CD14-positive monocyte (primary cell): ENCODE measurements at regions not wholly inside any gene's neighbourhood (a gene's known extent, or its start where the extent isn't known, plus 50 kb on each side); places are given as distances from the start of the nearest gene placed in this dataset.

Source experiments
- DNase-seq, 3 donors: peaks; one replicate each; pipeline ENCODE4 v3.0.0-alpha.2; 2011 to 2022
- H2AFZ ChIP-seq: 2 replicates; pipeline ENCODE4 v1.6.0; 2012; ENCODE audit warnings: mild to moderate bottlenecking, low read depth, low read length, inconsistent platforms; ENCODE audit not compliant: insufficient read depth, poor library complexity, severe bottlenecking
- H3K27ac ChIP-seq, 2 donors: 1 replicate in 1 of 2; 2 replicates in 1 of 2; pipeline ENCODE4 v1.5.1; 2012 to 2013; ENCODE audit warnings: low read length in 2 of 2, control low read depth in 1 of 2, inconsistent platforms in 1 of 2, low read depth in 1 of 2, mild to moderate bottlenecking in 1 of 2
- H3K27me3 ChIP-seq, 2 donors: one replicate each; pipeline versions ENCODE4 v1.6.0 to v1.6.1; 2011 to 2013; ENCODE audit warnings: low read length in 2 of 2; ENCODE audit not compliant: control insufficient read depth in 2 of 2, insufficient read depth in 2 of 2
- H3K36me3 ChIP-seq, 2 donors: replicated peaks in 1 of 2; 1 replicate in 1 of 2; 2 replicates in 1 of 2; pipeline versions ENCODE4 v1.5.1 to v1.6.1; 2012 to 2013; ENCODE audit warnings: low read length in 2 of 2, control low read depth in 1 of 2, inconsistent platforms in 1 of 2, mild to moderate bottlenecking in 1 of 2; ENCODE audit not compliant: insufficient read depth in 2 of 2, control insufficient read depth in 1 of 2
- H3K4me1 ChIP-seq, 2 donors: 1 replicate in 1 of 2; 2 replicates in 1 of 2; pipeline versions ENCODE4 v1.5.1 to v1.6.1; 2012 to 2013; ENCODE audit warnings: low read length in 2 of 2, control low read depth in 1 of 2, inconsistent platforms in 1 of 2, mild to moderate bottlenecking in 1 of 2, moderate library complexity in 1 of 2; ENCODE audit not compliant: insufficient read depth in 2 of 2, control insufficient read depth in 1 of 2
- H3K4me2 ChIP-seq: replicated peaks from 2 replicates; pipeline ENCODE3; 2012; ENCODE audit warnings: low read length, moderate library complexity, mild to moderate bottlenecking; ENCODE audit not compliant: poor library complexity, severe bottlenecking; ENCODE audit errors: extremely low read depth
- H3K4me3 ChIP-seq, 3 experiments: fragments of 200-600 bp in 1 of 3; sonication (generic) in 1 of 3; replicated peaks in 1 of 3; 1 replicate in 2 of 3; 2 replicates in 1 of 3; pipeline ENCODE4 v1.5.1; 2011 to 2013; ENCODE audit warnings: low read length in 3 of 3, mild to moderate bottlenecking in 3 of 3, control low read depth in 2 of 3, low read depth in 2 of 3, inconsistent platforms in 1 of 3, moderate library complexity in 1 of 3
- H3K79me2 ChIP-seq: 2 replicates; pipeline ENCODE4 v1.6.0; 2012; ENCODE audit warnings: mild to moderate bottlenecking, control low read depth, inconsistent platforms, low read length, moderate library complexity; ENCODE audit not compliant: insufficient read depth
- H3K9ac ChIP-seq: 2 replicates; pipeline ENCODE4 v1.6.0; 2017; ENCODE audit warnings: low read length, mild to moderate bottlenecking; ENCODE audit not compliant: insufficient read depth, poor library complexity, severe bottlenecking
- H3K9me3 ChIP-seq, 2 donors: replicated peaks in 1 of 2; 1 replicate in 1 of 2; 2 replicates in 1 of 2; pipeline versions ENCODE4 v1.5.1 to v1.6.1; 2012 to 2013; ENCODE audit warnings: low read length in 2 of 2, control low read depth in 1 of 2; ENCODE audit not compliant: control insufficient read depth in 1 of 2, insufficient read depth in 1 of 2
- H4K20me1 ChIP-seq: 2 replicates; pipeline ENCODE4 v1.6.0; 2012; ENCODE audit warnings: mild to moderate bottlenecking, low read length, control low read depth, moderate library complexity; ENCODE audit not compliant: insufficient read depth
- H3K27ac Mint-ChIP-seq, 7 donors: one replicate each; pipeline ENCODE4 v1.8.0; 2020; ENCODE audit warnings: mild to moderate bottlenecking in 7 of 7, mixed read lengths in 7 of 7, moderate library complexity in 6 of 7, inconsistent platforms in 2 of 7
- H3K27me3 Mint-ChIP-seq, 3 donors: one replicate each; pipeline ENCODE4 v1.8.0; 2021 to 2022; ENCODE audit warnings: low read depth in 3 of 3, mild to moderate bottlenecking in 3 of 3, mixed read lengths in 3 of 3, moderate library complexity in 3 of 3, inconsistent platforms in 1 of 3
- H3K36me3 Mint-ChIP-seq, 2 donors: one replicate each; pipeline ENCODE4 v1.8.0; 2020; ENCODE audit warnings: mixed read lengths in 2 of 2, inconsistent platforms in 1 of 2, mild to moderate bottlenecking in 1 of 2
- H3K4me1 Mint-ChIP-seq: one replicate; pipeline ENCODE4 v1.8.0; 2020; ENCODE audit warnings: mild to moderate bottlenecking, mixed read lengths
- H3K4me3 Mint-ChIP-seq, 2 donors: one replicate each; pipeline ENCODE4 v1.8.0; 2020; ENCODE audit warnings: mild to moderate bottlenecking in 2 of 2, mixed read lengths in 2 of 2, moderate library complexity in 1 of 2
- H3K9me3 Mint-ChIP-seq, 7 donors: one replicate each; pipeline ENCODE4 v1.8.0; 2020 to 2022; ENCODE audit warnings: mixed read lengths in 7 of 7, mild to moderate bottlenecking in 6 of 7, moderate library complexity in 6 of 7, inconsistent platforms in 2 of 7
- WGBS: methylation state at CpG from one replicate; pipeline ENCODE4 v1.1.5; 2013; ENCODE audit warnings: missing lambda C conversion rate; ENCODE audit not compliant: insufficient coverage; 5-methylcytosine and 5-hydroxymethylcytosine counted together
- intact Hi-C, 2 donors: fragments of 100-400 bp; cut with micrococcal nuclease; formaldehyde crosslinking; loops; one replicate each; pipeline versions ENCODE4 v1.15.0 to v1.15.1; 2023
- TF ChIP-seq, protein P1 (sequence below): fragments of 200-600 bp; IDR thresholded peaks from one replicate; pipeline ENCODE4 v1.8.0; 2022; ENCODE audit warnings: antibody characterized with exemption, mild to moderate bottlenecking

DNA sequence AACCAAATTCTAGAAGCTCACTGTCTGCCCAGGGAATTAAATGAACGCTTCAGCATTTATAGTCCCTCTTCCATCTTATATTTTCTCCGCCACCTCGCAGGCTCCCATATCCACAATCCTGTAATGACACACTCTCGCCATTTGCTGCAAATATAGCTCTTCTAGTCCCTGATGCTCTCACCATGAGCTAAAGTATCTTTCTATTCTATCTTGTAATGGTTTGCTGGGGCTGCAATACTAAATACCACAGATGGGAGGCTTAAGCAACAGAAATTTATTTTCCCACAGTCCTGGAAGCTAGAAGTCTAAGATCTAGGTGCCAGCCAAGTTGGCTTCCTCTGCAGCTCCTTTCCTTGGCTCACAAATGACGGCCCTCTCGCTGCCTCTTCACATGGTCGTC lies 106.9 kb upstream of the NPHP3 start:
- Histone ChIP-seq H3K36me3 (no peaks in the 10 kb centered on the region), H3K9ac (no peak overlapping the region), H2AFZ (no peak overlapping the region), H3K27me3 (no peaks in the 10 kb centered on the region), H3K27ac (no peak overlapping the region), H3K4me1 (no peaks in the 10 kb centered on the region), H3K4me3 (no peak overlapping the region), H3K9me3 (no peaks in the 10 kb centered on the region), H3K4me2 (no peak overlapping the region), H3K79me2 (no peaks in the 10 kb centered on the region), H4K20me1 (no peaks in the 10 kb centered on the region)
- WGBS = 100% methylated on average over 3 of the region's 7 CpGs
- Mint-ChIP-seq H3K27me3 (peaks cover 0 to 1% (median 1%) of the 10 kb centered on the region in 3 donors), H3K27ac (no peak overlapping the region), H3K4me1 (no peaks in the 10 kb centered on the region), H3K36me3 (no peaks in the 10 kb centered on the region), H3K9me3 (peaks cover 0 to 7% (median 0%) of the 10 kb centered on the region in 7 donors), H3K4me3 (no peak overlapping the region)
- intact Hi-C loops = no loop called here
- TF ChIP-seq, protein P1, sequence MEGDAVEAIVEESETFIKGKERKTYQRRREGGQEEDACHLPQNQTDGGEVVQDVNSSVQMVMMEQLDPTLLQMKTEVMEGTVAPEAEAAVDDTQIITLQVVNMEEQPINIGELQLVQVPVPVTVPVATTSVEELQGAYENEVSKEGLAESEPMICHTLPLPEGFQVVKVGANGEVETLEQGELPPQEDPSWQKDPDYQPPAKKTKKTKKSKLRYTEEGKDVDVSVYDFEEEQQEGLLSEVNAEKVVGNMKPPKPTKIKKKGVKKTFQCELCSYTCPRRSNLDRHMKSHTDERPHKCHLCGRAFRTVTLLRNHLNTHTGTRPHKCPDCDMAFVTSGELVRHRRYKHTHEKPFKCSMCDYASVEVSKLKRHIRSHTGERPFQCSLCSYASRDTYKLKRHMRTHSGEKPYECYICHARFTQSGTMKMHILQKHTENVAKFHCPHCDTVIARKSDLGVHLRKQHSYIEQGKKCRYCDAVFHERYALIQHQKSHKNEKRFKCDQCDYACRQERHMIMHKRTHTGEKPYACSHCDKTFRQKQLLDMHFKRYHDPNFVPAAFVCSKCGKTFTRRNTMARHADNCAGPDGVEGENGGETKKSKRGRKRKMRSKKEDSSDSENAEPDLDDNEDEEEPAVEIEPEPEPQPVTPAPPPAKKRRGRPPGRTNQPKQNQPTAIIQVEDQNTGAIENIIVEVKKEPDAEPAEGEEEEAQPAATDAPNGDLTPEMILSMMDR = no peak
- DNase-seq = no peak

DNA sequence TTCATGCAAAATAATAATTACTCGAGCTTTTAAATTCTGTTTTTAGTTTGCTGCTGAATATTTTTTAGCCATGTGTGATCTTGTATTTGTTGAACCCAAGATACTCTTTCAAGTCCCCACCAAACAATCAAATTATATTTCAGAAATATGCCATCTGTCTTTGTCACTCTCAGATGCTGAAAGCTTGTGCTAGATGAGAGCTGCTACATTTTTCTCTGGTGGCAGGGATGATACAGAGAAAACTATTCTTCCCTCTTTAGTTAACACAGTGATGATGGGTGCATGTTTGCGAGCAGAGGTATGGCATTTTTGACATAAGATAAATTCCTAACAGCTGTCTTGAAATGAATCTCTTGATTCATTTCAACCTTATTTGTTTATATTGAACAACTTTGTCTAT lies 100.6 kb upstream of the NPHP3 start:
- no peak for DNase-seq
- no peak overlapping the region for H3K4me2 ChIP-seq
- no peaks in the 10 kb centered on the region for H3K9me3 ChIP-seq
- H4K20me1 ChIP-seq = no peaks in the 10 kb centered on the region
- no peak overlapping the region for H3K9ac ChIP-seq
- H3K27me3 ChIP-seq = no peaks in the 10 kb centered on the region
- H3K36me3 ChIP-seq = no peaks in the 10 kb centered on the region
- no peak overlapping the region for H2AFZ ChIP-seq
- Mint-ChIP-seq H3K27me3 (peaks cover 0 to 3% (median 0%) of the 10 kb centered on the region in 3 donors), H3K4me3 (no peak overlapping the region), H3K36me3 (no peaks in the 10 kb centered on the region), H3K27ac (no peak overlapping the region), H3K9me3 (peaks cover 0 to 6% (median 0%) of the 10 kb centered on the region in 7 donors), H3K4me1 (no peaks in the 10 kb centered on the region)
- H3K4me3 ChIP-seq = no peak overlapping the region
- WGBS = no CpG with 5 or more reads among the region's 2 CpGs
- TF ChIP-seq, protein P1 = no peak
- H3K79me2 ChIP-seq = no peaks in the 10 kb centered on the region
- no peak overlapping the region for H3K27ac ChIP-seq
- H3K4me1 ChIP-seq = no peaks in the 10 kb centered on the region
- intact Hi-C loops = no loop called here
